Keratinocyte (primary cell): ENCODE measurements at regions not wholly inside any gene's neighbourhood (a gene's known extent, or its start where the extent isn't known, plus 50 kb on each side); places are given as distances from the start of the nearest gene placed in this dataset.

Experiments
- DNase-seq: peaks from one replicate; pipeline ENCODE4 v3.0.0-alpha.2; 2011; ENCODE audit warnings: low read depth, missing footprints, low spot score
- FAIRE-seq: peaks from 2 replicates; lab custom pipeline; 2011; peaks lifted over from hg19 to GRCh38; lab: Jason Lieb, UNC
- H2AFZ ChIP-seq: 2 replicates; pipeline ENCODE4 v1.6.0; 2012; ENCODE audit warnings: low read length, control low read depth, inconsistent platforms; ENCODE audit not compliant: control insufficient read depth
- H3K27ac ChIP-seq: 2 replicates; pipeline ENCODE4 v1.5.1; 2011; ENCODE audit warnings: low read length; ENCODE audit not compliant: control insufficient read depth, insufficient read depth
- H3K27me3 ChIP-seq: 3 replicates; pipeline ENCODE4 v1.6.0; 2011; ENCODE audit warnings: low read length; ENCODE audit not compliant: control insufficient read depth, insufficient read depth; ENCODE audit errors: extremely low read depth
- H3K36me3 ChIP-seq, 2 experiments: 2 replicates in 1 of 2; 3 replicates in 1 of 2; pipeline ENCODE4 v1.5.1; 2011; ENCODE audit warnings: low read length in 2 of 2, mild to moderate bottlenecking in 1 of 2; ENCODE audit not compliant: control insufficient read depth in 2 of 2, insufficient read depth in 2 of 2; ENCODE audit errors: extremely low read depth in 1 of 2
- H3K4me1 ChIP-seq: 3 replicates; pipeline ENCODE4 v1.5.1; 2011; ENCODE audit warnings: low read length; ENCODE audit not compliant: control insufficient read depth, insufficient read depth; ENCODE audit errors: extremely low read depth
- H3K4me2 ChIP-seq: 3 replicates; pipeline ENCODE4 v1.6.0; 2011; ENCODE audit warnings: low read depth, low read length; ENCODE audit not compliant: control insufficient read depth, insufficient read depth; ENCODE audit errors: extremely low read depth
- H3K4me3 ChIP-seq, 3 experiments: fragments of 200-600 bp in 1 of 3; sonication (generic) in 1 of 3; 2 replicates in 2 of 3; 3 replicates in 1 of 3; pipeline ENCODE4 v1.5.1; 2011 to 2016; ENCODE audit warnings: low read length in 3 of 3, mild to moderate bottlenecking in 3 of 3, control low read depth in 2 of 3, inconsistent platforms in 1 of 3, low read depth in 1 of 3, mixed read lengths in 1 of 3, mixed run types in 1 of 3, moderate library complexity in 1 of 3; ENCODE audit not compliant: control insufficient read depth in 2 of 3, insufficient read depth in 2 of 3; ENCODE audit errors: extremely low read depth in 1 of 3
- H3K79me2 ChIP-seq: 2 replicates; pipeline ENCODE4 v1.6.0; 2012; ENCODE audit warnings: low read length; ENCODE audit not compliant: control insufficient read depth, insufficient read depth
- H3K9ac ChIP-seq: 3 replicates; pipeline ENCODE4 v1.6.0; 2011; ENCODE audit warnings: low read length; ENCODE audit not compliant: control insufficient read depth, insufficient read depth; ENCODE audit errors: extremely low read depth
- H3K9me1 ChIP-seq: 3 replicates; pipeline ENCODE4 v1.6.0; 2011; ENCODE audit warnings: low read length; ENCODE audit not compliant: control insufficient read depth, insufficient read depth; ENCODE audit errors: extremely low read depth
- H3K9me3 ChIP-seq: 2 replicates; pipeline ENCODE4 v1.5.1; 2012; ENCODE audit warnings: low read depth, low read length; ENCODE audit not compliant: control insufficient read depth
- H4K20me1 ChIP-seq: 3 replicates; pipeline ENCODE4 v1.6.0; 2011; ENCODE audit warnings: low read length; ENCODE audit not compliant: control insufficient read depth, insufficient read depth; ENCODE audit errors: extremely low read depth
- CTCF ChIP-seq, 3 experiments: IDR thresholded peaks in 1 of 3; conservative IDR thresholded peaks in 1 of 3; optimal IDR thresholded peaks in 1 of 3; 2 replicates in 2 of 3; 3 replicates in 1 of 3; pipeline versions ENCODE3 to v1.5.1; 2011; ENCODE audit warnings: low read length in 3 of 3, mild to moderate bottlenecking in 3 of 3, moderate library complexity in 2 of 3, control low read depth in 1 of 3, inconsistent platforms in 1 of 3; ENCODE audit not compliant: insufficient read depth in 2 of 3; ENCODE audit errors: extremely low read depth in 1 of 3
- EZH2 ChIP-seq: IDR thresholded peaks from one replicate; pipeline ENCODE4 v1.6.1; 2012; ENCODE audit warnings: inconsistent platforms, mild to moderate bottlenecking, low read length, moderate library complexity
- dilution Hi-C: fragments of 300-500 bp; cut with MboI; formaldehyde crosslinking; loops from one replicate; pipeline ENCODE4 v1.7.0; 2020; ENCODE audit warnings: low sequenced_read_pairs; ENCODE audit not compliant: extremely low pct_ligation_motif_present

GRCh38 chr2:157067562-157067961 lies 189.9 kb upstream of the GALNT5 start:
- no peak overlapping the region for H3K4me3 ChIP-seq
- H3K4me1 ChIP-seq, result no peaks in the 10 kb centered on the region
- no peaks in the 10 kb centered on the region for H3K79me2 ChIP-seq
- no peak overlapping the region for H3K27ac ChIP-seq
- H3K36me3 ChIP-seq, result no peaks in the 10 kb centered on the region
- H3K9me1 ChIP-seq, result no peaks in the 10 kb centered on the region
- H3K4me2 ChIP-seq, result no peak overlapping the region
- H3K9me3 ChIP-seq, result no peaks in the 10 kb centered on the region
- H3K9ac ChIP-seq, result no peak overlapping the region
- dilution Hi-C loops, result no loop called here
- DNase-seq (no peak), FAIRE-seq (no peak)
- TF ChIP-seq CTCF (optimal IDR thresholded peaks at IDR 0.05 in 1 of 3, IDR thresholded peaks at IDR 0.05 in 1 of 3, conservative IDR thresholded peaks at IDR 0.05 in 1 of 3; ENCODE audit: extremely low read depth in 1 of 3, insufficient read depth in 2 of 3, low read length in 3 of 3) (no peak), EZH2 (no peak)
- no peak overlapping the region for H2AFZ ChIP-seq
- H4K20me1 ChIP-seq, result no peaks in the 10 kb centered on the region
- no peaks in the 10 kb centered on the region for H3K27me3 ChIP-seq

- DNase-seq, result no peak
- Histone ChIP-seq H3K9me1 (no peaks in the 10 kb centered on the region), H2AFZ (no peak overlapping the region), H3K4me2 (no peak overlapping the region), H3K79me2 (no peaks in the 10 kb centered on the region), H3K9me3 (no peaks in the 10 kb centered on the region), H3K9ac (no peak overlapping the region), H3K4me3 (no peak overlapping the region), H3K4me1 (no peaks in the 10 kb centered on the region), H4K20me1 (no peaks in the 10 kb centered on the region), H3K27ac (no peak overlapping the region), H3K36me3 (no peaks in the 10 kb centered on the region), H3K27me3 (no peaks in the 10 kb centered on the region)
- FAIRE-seq, result no peak
- dilution Hi-C loops, result no loop called here
- no peak for TF ChIP-seq CTCF (optimal IDR thresholded peaks at IDR 0.05 in 1 of 3, IDR thresholded peaks at IDR 0.05 in 1 of 3, conservative IDR thresholded peaks at IDR 0.05 in 1 of 3; ENCODE audit: extremely low read depth in 1 of 3, insufficient read depth in 2 of 3, low read length in 3 of 3)
- TF ChIP-seq EZH2, result no peak
These were observed 189.3 kb upstream of the GALNT5 start for GRCh38 chr2:157068237-157068636.
